Large intestine (tissue), 3 donors: ENCODE measurements at regions not wholly inside any gene's neighbourhood (a gene's known extent, or its start where the extent isn't known, plus 50 kb on each side); places are given as distances from the start of the nearest gene placed in this dataset.
A peak's percentile ranks its signal among the peaks of the same experiment; 100 is the strongest.

Experiments used
- DNase-seq, 2 donors: peaks; one replicate each; pipeline versions ENCODE4 v3.0.0 to v3.0.0-alpha.2; 2013
- H3K27ac ChIP-seq: one replicate; pipeline ENCODE4 v1.5.1; 2013; ENCODE audit warnings: low read length
- H3K27me3 ChIP-seq: 2 replicates; pipeline ENCODE4 v1.6.1; 2013; ENCODE audit warnings: low read length; ENCODE audit not compliant: control insufficient read depth, insufficient read depth
- H3K36me3 ChIP-seq: 2 replicates; pipeline ENCODE4 v1.6.1; 2013; ENCODE audit warnings: low read length; ENCODE audit not compliant: control insufficient read depth, insufficient read depth
- H3K4me1 ChIP-seq: one replicate; pipeline ENCODE4 v1.6.1; 2013; ENCODE audit warnings: low read length; ENCODE audit not compliant: control insufficient read depth, insufficient read depth
- H3K4me3 ChIP-seq: one replicate; pipeline ENCODE4 v1.5.1; 2013; ENCODE audit warnings: low read length
- H3K9me3 ChIP-seq: one replicate; pipeline ENCODE4 v1.6.1; 2013; ENCODE audit warnings: mild to moderate bottlenecking, low read depth, low read length, moderate library complexity; ENCODE audit not compliant: control insufficient read depth
- WGBS: methylation state at CpG from one replicate; pipeline ENCODE4 v1.1.5; 2013; ENCODE audit warnings: low lambda C conversion rate; ENCODE audit not compliant: insufficient coverage; 5-methylcytosine and 5-hydroxymethylcytosine counted together

DNA sequence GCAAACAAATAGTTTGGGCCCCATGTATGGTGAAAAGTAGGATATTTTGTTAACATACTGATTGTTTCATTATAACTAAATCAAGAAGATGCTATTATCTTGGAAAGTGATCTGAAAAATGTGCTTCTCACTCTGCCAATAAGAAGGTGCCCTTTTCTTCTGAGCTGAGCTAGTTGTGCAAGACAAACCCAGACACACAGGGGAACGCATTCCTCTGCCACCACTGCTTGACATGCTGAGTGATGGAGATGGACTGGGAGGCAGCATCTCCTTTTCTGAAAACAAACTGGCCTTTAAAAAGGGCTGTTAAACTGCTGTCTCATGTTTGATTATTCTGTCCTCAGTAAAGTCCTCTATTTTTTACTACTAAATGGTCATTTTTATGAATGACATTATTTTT lies 1989.9 kb upstream of the CELF4 start:
- H3K27me3 ChIP-seq, result no peaks in the 10 kb centered on the region
- H3K4me1 ChIP-seq, result no peaks in the 10 kb centered on the region
- no peak overlapping the region for H3K4me3 ChIP-seq
- no peaks in the 10 kb centered on the region for H3K9me3 ChIP-seq
- WGBS, result no CpG with 5 or more reads among the region's 1 CpG
- DNase-seq, result no peak
- no peaks in the 10 kb centered on the region for H3K36me3 ChIP-seq
- no peak overlapping the region for H3K27ac ChIP-seq

DNA sequence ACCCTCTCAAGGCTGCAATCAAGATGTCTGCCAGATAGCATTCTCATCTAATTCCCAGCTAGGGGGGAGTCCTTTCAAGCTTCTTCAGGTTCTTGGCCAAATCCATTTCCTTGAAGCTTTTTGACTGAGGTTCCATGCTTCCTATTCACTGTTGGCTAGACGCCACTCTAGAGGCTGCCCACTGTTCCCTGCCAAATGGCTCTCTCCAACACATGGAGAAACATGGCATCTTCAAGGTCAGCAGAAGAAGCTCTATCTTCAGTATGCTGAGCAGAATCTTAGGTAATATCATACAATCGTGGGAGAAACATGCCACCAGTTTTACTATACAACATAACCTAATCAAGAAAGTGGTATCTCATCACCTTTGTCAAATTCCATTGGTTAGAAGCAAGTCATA lies 1985.1 kb upstream of the CELF4 start:
- H3K9me3 ChIP-seq, result no peaks in the 10 kb centered on the region
- no peak for DNase-seq
- H3K4me1 ChIP-seq, result no peaks in the 10 kb centered on the region
- WGBS, result no CpG with 5 or more reads among the region's 2 CpGs
- no peaks in the 10 kb centered on the region for H3K27me3 ChIP-seq
- no peak overlapping the region for H3K27ac ChIP-seq
- H3K36me3 ChIP-seq, result no peaks in the 10 kb centered on the region
- H3K4me3 ChIP-seq, result no peak overlapping the region

DNA sequence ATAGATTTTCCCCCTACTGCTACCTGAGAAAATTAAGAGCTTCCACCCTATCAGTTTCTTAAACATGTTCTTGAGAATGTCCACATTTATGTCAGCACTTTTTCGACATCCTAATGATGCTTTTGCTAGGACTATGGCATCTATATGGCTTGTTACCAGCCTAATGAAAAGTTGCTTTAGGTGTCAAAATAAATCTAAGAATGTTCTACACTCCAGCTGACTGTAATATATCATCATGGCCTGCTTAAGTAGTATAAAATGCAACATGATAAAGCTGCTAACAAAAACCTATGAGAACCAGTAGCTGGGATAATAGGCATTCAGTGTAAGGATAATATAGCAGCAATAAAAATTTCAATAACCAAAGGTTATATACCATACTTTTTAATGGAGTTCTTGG lies 1983.5 kb upstream of the CELF4 start:
- Histone ChIP-seq H3K4me1 (no peaks in the 10 kb centered on the region), H3K9me3 (peaks cover 2% of the 10 kb centered on the region), H3K4me3 (no peak overlapping the region), H3K36me3 (no peaks in the 10 kb centered on the region), H3K27ac (no peak overlapping the region), H3K27me3 (no peaks in the 10 kb centered on the region)
- no CpG with 5 or more reads among the region's 1 CpG for WGBS
- DNase-seq, result no peak

DNA sequence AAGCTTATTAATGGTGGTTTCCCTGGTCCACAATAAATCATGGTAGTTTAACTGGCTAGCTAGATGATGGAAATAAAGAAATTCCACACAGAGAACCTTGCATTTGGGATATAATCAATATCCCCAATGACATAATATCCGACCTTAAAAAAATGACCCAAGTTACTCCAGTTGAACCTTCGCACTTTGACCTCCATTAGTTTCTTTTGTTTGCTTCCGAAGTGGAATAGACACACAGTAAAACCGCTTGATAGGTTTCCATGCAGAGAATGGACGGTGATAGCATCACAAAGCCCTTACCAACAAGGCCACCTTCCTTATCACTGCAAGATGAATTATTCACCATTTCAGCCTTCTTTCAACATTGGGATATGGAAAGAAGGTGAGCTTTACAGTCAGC lies 1966.1 kb upstream of the CELF4 start:
- no peak for DNase-seq
- no peaks in the 10 kb centered on the region for H3K9me3 ChIP-seq
- no peaks in the 10 kb centered on the region for H3K27me3 ChIP-seq
- H3K36me3 ChIP-seq, result no peaks in the 10 kb centered on the region
- no peak overlapping the region for H3K27ac ChIP-seq
- 20% methylated on average over 1 of the region's 5 CpGs for WGBS
- H3K4me1 ChIP-seq, result no peaks in the 10 kb centered on the region
- no peak overlapping the region for H3K4me3 ChIP-seq

DNA sequence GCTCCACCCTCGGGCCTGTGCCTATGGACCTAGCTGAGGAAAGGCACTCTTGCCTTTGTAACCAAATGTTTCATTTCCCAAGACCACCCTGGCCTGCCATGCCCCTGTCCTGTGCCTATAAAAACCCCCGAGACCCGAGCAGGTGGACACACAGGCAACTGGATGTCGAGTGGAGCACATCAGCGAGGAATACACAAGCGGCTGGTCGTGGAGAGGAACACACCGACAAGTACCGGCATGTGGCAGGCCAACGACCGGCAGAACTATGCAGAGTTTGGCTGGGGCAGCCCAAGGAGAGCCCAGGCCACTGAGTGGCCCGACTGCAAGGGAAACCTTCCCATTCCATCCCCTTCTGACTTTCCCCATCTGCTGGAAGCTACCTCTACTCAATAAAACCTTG lies 1963.8 kb upstream of the CELF4 start:
- H3K9me3 ChIP-seq, result no peaks in the 10 kb centered on the region
- H3K36me3 ChIP-seq, result no peaks in the 10 kb centered on the region
- H3K27me3 ChIP-seq, result no peaks in the 10 kb centered on the region
- no CpG with 5 or more reads among the region's 12 CpGs for WGBS
- no peaks in the 10 kb centered on the region for H3K4me1 ChIP-seq
- DNase-seq, result no peak
- H3K27ac ChIP-seq, result no peak overlapping the region
- no peak overlapping the region for H3K4me3 ChIP-seq

DNA sequence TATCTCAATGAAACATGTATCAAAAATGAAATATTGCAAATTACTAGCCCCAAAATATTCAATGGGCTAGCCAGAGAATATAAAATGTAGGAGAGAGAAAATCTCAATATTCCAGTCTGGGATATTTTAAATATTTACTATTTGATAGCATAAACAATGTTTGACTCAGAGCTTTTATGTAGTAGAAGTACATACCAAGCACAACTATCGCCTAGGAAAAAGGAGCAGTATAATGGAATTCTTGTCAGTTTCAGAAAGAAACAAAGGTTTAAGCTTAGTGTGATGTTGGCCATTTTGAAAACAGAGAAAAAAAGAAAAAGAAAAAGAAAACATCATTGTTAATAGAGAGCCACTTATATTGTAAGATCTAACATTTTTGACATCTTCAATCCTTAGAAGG lies 1961.9 kb upstream of the CELF4 start:
- no peaks in the 10 kb centered on the region for H3K4me1 ChIP-seq
- H3K9me3 ChIP-seq, result no peaks in the 10 kb centered on the region
- no peaks in the 10 kb centered on the region for H3K36me3 ChIP-seq
- no peaks in the 10 kb centered on the region for H3K27me3 ChIP-seq
- DNase-seq, result no peak
- WGBS, result 92% methylated on average over 1 of the region's 1 CpG
- no peak overlapping the region for H3K4me3 ChIP-seq
- H3K27ac ChIP-seq, result no peak overlapping the region

DNA sequence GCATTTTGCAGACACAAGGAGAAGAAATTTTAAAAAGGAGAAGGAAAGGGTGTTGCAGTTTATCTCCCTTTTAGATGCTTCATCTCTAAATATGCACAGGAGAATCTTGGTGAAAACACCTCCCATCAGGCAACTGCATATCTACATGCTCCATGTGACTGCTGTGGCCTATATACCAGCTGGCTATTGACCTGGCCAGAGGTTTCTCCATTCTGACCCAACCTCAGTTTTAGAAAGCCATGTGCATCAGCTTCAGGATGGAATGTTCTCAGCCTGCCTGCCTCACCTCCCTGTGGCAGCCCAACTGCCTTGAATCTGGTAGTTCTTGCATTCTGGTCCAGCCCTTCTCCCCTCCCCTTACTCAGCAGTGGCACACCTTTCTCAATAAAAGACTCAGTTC lies 1958.8 kb upstream of the CELF4 start:
- no peaks in the 10 kb centered on the region for H3K4me1 ChIP-seq

DNA sequence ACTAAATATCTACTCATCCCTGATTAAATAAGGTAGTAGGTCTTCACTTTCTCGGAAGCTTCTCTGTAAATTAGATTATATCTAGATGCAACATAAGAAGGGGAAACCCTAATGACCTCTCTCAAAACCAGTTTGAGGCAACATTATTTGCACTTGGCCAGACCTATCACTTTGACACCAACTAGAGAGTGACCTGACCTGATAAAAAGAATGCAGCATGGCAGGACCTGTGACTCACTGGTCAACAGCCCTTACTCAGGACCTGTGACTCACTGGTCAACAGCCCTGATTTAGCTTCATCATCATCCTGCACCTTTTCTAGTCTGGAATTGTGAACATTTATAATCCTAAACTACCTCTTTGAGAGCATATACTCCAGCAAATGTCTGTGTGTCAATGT lies 1957.7 kb upstream of the CELF4 start:
- DNase-seq, result peak; percentile 9 to 23
- no peak overlapping the region for H3K27ac ChIP-seq
- no peak overlapping the region for H3K4me3 ChIP-seq
- no CpG with 5 or more reads among the region's 1 CpG for WGBS
- H3K27me3 ChIP-seq, result no peaks in the 10 kb centered on the region
- H3K9me3 ChIP-seq, result no peaks in the 10 kb centered on the region
- H3K36me3 ChIP-seq, result no peaks in the 10 kb centered on the region
- H3K4me1 ChIP-seq, result no peaks in the 10 kb centered on the region

More for the DNA sequence above, 1958.8 kb upstream of the CELF4 start:
- DNase-seq, result no peak
- Histone ChIP-seq H3K36me3 (no peaks in the 10 kb centered on the region), H3K9me3 (no peaks in the 10 kb centered on the region), H3K4me3 (no peak overlapping the region), H3K27me3 (no peaks in the 10 kb centered on the region), H3K27ac (no peak overlapping the region)

DNA sequence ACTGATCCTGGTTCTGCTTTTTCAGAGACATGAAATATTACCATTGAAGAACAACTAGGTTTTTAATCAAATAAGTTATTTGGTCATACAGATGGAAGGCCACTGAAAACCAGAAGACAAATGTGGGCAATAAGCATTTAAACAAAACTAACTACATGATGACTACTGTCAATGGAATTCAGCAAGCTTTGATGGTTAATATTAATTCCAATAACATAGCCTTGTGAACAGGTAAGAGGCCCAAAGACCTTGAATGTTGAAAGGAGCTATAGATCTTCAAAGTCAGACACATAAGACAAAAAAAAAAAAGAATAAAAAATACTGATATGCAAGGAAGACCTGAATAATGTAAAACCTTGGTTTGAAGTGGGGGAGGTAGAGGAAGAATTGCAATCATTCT lies 1955.6 kb upstream of the CELF4 start:
- DNase-seq, result no peak
- H3K36me3 ChIP-seq, result no peaks in the 10 kb centered on the region
- no peaks in the 10 kb centered on the region for H3K4me1 ChIP-seq
- H3K27me3 ChIP-seq, result no peaks in the 10 kb centered on the region
- H3K4me3 ChIP-seq, result no peak overlapping the region
- H3K9me3 ChIP-seq, result no peaks in the 10 kb centered on the region
- no peak overlapping the region for H3K27ac ChIP-seq

DNA sequence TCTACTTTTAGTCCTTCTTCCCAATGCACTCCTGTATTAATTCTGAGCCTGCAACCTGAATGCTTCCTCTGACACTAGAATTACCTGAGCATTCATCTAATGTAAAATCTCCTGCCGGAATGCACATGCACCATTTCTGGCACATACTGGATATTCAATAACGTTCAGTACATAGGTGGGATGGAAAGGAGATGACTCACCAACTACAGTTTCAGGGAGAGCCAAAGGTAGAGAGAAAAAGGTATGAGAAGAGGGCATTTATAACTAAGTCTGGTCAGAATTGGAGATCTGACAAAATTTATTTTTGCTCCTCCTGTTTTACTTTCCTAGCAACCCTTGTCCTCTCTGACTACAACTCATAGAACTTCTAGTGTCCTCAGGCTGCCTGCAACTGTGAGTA lies 1954.1 kb upstream of the CELF4 start:
- Histone ChIP-seq H3K36me3 (no peaks in the 10 kb centered on the region), H3K27ac (no peak overlapping the region), H3K4me1 (no peaks in the 10 kb centered on the region), H3K9me3 (no peaks in the 10 kb centered on the region), H3K27me3 (no peaks in the 10 kb centered on the region), H3K4me3 (no peak overlapping the region)
- WGBS, result no CpG with 5 or more reads among the region's 2 CpGs
- no peak for DNase-seq

DNA sequence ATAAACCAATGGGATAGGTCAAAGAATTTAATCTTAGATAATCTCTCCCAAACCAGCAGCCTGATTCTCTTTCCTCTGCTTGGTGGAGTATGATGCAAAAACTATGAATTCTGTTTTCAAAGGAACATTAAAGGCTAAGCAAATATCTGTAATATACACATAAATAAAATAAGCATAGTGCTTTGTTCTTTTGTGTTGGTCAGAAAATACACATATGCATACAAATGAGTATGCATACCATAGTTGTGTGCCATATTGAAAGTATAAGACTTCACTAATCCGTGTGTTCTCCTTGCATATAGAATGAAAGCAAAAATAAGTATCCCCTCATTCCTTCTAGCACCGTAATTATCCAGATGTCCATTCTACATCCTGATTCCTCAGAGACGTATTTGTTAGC lies 1949.7 kb upstream of the CELF4 start:
- no peaks in the 10 kb centered on the region for H3K9me3 ChIP-seq
- H3K4me1 ChIP-seq, result no peaks in the 10 kb centered on the region
- no peaks in the 10 kb centered on the region for H3K36me3 ChIP-seq
- H3K4me3 ChIP-seq, result no peak overlapping the region
- WGBS, result 100% methylated on average over 1 of the region's 3 CpGs
- DNase-seq, result no peak
- H3K27me3 ChIP-seq, result no peaks in the 10 kb centered on the region
- no peak overlapping the region for H3K27ac ChIP-seq
